GM19023 (cell line): ENCODE measurements at regions not wholly inside any gene's neighbourhood (a gene's known extent, or its start where the extent isn't known, plus 50 kb on each side); places are given as distances from the start of the nearest gene placed in this dataset.

Experiments
- ATAC-seq: cut with Tn5 transposase; IDR thresholded peaks from one replicate; pipeline ENCODE4 v1.9.1; 2021; ENCODE audit warnings: mild to moderate bottlenecking, moderate library complexity; ENCODE audit not compliant: unreplicated experiment

DNA sequence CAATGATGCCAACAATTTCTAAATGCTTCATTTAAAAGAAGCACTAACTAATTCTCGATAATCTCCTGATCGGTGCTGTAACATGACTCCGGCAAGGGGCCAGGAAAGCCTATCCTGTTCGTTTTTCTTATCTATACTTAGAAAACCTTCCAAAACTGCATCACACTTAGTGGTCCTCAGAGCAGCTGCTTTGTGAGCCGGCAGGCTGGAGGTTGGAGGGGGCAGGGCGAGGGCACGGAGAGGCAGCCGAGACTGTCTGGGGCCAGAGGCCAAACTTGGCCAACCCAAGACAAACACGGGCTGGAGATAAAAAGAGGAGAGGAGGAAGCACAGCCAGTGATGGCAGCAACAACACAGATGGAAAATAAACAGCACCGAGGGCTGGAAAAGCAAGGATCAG, 455.7 kb downstream of the BCOR start:
- no peak for ATAC-seq

- ATAC-seq: no peak
Measured at GRCh38 chrX:39643550-39643949, 454.2 kb downstream of the BCOR start.

DNA sequence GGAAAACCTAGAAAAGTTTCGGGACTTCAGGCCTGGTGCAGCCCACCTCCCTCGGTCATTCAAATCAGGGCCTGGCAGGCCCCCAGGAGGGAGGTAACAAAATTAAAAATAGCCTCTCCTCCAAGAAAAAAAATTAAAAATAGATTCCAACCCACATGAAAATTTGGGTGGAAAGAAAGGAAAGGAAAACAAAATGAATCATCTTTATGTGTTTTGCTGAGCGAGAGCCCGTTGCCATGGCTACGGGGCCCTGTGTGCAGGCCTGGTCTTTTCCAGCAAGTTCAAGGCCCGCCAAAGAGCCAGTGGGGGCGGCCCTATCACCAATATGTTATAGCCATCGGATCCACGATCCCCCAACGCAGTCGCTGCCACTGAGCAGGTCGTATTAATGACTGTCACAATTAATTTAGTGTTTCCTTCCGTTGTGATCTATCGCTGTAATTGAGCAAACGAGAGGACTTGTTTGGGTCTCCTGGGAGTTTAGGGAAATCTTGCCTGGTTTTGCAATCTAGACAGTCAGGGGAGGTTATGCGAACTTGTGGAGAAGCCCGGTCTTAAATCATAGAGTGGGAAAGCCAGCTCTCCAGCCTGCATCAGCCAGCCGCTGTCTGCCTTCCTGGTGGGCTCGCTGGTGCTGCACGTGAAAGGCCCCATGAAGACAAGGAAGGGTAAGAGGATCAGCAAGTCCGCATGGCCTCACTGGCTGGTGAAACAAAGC, 452.4 kb downstream of the BCOR start:
- no peak for ATAC-seq

GRCh38 chrX:39648548-39649254, 449.1 kb downstream of the BCOR start:
- ATAC-seq: no peak

- ATAC-seq: no peak
Measured at GRCh38 chrX:39650768-39651347, 446.9 kb downstream of the BCOR start.

DNA sequence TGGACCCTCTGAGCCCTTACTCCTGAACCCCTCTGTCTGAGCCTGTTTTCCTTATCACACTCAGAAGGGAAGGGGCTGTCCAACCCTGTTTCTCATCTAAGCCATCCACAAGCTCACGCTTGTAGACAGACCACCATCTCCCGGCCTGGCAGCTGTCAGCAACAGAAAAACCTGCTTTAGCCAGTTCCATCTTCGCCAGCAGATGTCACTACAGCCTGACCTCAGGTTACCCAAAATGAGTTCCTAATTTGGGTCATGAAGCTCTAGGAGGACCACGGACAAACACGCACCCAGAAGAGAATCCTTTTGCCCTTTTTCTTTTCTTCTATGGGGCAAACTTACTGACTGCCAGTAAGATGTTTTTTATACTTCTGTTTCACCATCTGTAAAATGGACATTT, 445.4 kb downstream of the BCOR start:
- ATAC-seq: no peak

DNA sequence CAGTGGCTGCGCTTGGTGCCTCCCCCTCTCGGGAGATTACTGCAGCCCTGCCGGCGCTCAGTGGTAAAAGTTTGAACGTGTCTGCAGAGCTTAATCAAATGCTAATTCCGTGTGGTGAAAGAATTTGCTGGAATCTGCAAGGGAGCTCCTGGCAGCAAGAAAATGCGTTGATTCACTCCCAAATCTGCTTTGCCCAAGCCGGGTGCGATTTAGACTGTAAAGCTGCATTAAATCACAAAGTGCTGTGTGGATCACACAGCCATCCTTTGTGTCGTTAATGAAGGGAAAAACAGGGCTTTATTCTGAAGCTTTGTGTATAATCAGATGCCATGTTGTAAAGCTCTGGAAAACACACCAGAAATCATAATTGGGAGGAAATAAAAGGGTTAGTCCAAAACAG, 444.1 kb downstream of the BCOR start:
- no peak for ATAC-seq

GRCh38 chrX:39654183-39654925, 443.4 kb downstream of the BCOR start:
- ATAC-seq: no peak

GRCh38 chrX:39654952-39655351, 442.8 kb downstream of the BCOR start:
- no peak for ATAC-seq

- no peak for ATAC-seq
Measured at GRCh38 chrX:39661116-39661907, 436.4 kb downstream of the BCOR start.

GRCh38 chrX:39665830-39666518, 431.8 kb downstream of the BCOR start:
- ATAC-seq: no peak

DNA sequence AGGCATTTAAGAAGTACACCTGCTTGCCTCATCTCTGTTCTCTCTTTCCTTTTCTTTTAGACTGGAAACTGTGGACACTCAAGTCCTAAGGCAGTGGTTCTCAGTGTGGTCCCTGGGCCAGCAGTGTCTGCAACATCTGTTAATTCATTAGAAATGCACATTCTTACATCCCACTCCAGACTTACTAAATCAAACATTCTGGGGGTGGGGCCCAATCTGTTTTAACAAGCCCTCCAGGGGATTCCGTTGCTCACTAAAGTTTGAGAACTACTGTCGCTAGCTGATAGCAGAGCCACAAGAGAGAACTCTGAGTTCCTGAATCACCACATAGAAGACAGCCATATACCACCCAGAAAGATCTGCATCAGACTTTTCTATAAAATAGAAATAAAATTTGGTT, 430.6 kb downstream of the BCOR start:
- no peak for ATAC-seq

GRCh38 chrX:39667736-39668482, 429.8 kb downstream of the BCOR start:
- no peak for ATAC-seq

- no peak for ATAC-seq
Measured at GRCh38 chrX:39669668-39670067, 428.1 kb downstream of the BCOR start.

DNA sequence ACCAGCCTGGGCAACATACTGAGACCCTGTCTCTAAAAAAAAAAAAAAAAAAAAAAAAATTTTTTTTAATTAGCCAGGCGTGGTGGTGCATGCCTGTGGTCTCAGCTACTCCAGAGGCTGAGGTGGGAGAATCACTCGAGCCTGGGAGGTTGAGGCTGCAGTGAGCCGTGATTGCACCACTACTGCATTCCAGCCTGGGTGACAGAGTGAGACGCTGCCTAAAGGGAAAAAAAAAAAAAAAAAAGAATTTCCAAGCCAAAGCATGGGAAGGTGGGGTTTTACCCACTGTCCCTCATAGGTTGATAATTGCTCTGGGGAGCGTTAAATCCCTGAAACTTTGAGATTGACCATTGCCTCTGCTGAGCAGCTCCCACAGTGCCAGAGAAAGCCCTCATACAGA, 427.5 kb downstream of the BCOR start:
- no peak for ATAC-seq

DNA sequence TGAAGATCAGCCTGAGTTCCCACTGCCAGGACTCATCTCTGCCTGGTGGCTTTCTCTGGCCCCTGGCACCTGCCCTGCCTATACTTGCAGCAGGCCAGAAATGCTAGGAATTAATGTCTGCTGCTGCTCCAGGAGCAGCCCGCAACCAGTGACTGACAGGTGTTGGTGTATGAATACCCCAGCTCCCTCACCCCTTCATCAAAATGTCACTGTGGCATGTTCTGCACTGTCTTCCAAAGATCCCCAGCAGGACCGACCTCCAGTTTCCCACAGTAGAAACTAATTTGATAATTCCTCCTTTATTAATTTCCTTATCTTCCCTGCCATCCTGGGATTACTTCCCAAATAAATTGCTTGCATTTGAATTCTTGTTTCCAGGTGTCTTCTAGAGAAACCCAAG, 425.4 kb downstream of the BCOR start:
- ATAC-seq: no peak

DNA sequence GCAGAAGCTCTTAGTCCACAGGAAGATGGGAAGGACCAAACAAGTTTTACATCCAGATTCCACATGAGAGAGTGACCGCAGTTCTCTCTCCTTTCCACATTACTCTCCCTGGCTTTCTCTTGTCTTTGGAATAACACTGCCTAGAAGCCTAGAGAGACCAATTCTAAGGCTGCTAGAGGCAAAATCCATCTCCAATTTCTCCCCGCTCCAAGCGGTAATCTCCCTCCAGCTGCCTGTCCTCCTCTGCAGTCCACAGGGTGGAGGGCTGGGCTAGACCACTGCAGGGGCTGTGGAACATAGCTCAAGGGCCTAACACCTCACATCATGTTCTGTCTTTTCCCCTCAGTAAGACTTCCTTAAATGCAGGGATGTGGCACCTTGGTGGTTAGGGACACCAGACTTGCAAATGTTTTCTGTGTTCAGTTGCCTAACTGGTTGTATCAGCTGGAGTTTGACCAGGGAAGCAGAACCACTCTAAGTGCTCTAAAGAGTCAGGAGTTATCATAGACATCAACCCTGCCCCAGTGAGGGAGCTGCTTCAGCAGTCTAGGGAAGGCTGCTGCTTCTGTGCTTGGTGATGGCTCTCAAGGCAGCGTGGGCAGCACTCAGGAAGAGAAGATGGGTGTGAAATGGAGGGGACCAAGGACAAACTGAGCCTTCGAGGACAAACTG, 423.1 kb downstream of the BCOR start:
- ATAC-seq: no peak

- ATAC-seq: no peak
Measured at GRCh38 chrX:39675162-39675553, 422.6 kb downstream of the BCOR start.

DNA sequence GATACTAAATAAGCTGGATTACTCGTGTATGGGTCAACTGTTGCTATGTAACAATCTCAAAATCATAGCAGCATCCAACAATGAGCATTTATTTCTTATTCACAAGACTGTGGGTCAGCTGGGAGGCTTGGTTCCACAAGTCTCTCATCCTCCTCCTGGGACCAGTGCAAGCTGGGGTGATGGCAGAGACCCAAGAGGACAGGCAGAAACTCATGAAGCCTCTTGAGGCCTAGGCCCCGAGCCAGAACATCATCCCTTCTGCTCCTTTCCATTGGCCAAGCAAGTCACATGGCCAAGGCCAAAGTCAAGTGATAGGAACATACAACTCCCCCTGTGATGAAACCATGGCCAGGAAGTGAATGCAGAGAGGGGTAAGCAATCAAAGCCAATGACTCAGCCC, 422.1 kb downstream of the BCOR start:
- ATAC-seq: no peak
